ENCODE measurements at regions not wholly inside any gene's neighbourhood (a gene's known extent, or its start where the extent isn't known, plus 50 kb on each side); places are given as distances from the start of the nearest gene placed in this dataset.

- POLR2A ChIA-PET (ENCODE audit: unreplicated experiment) = no interaction called here
- intact Hi-C loops (cut with micrococcal nuclease) (no loop called here), in situ Hi-C loops (cut with MboI; ENCODE audit: low sequenced_read_pairs) (no loop called here)
These were observed 63.0 kb upstream of the ENPP6 start for GRCh38 chr4:184280591-184281071.

More at GRCh38 chr4:184280591-184281071, 63.0 kb upstream of the ENPP6 start:
- CTCF ChIA-PET = no interaction called here
- Histone ChIP-seq H3K27me3 (ENCODE audit: control insufficient read depth, insufficient read depth, low read length) (no peaks in the 10 kb centered on the region), H2BK20ac (ENCODE audit: low read depth, low read length) (no peak overlapping the region), H2AFZ (replicated peaks; ENCODE audit: low read length, poor library complexity) (no peak overlapping the region), H3K9me3 (ENCODE audit: control insufficient read depth, insufficient read depth, low read length) (no peaks in the 10 kb centered on the region; the same call in 1 of the 2 replicates), H2BK120ac (ENCODE audit: low read depth, low read length) (no peak overlapping the region), H3K23ac (ENCODE audit: low read depth, low read length) (no peak overlapping the region), H4K91ac (ENCODE audit: insufficient read depth, low read depth, low read length) (no peak overlapping the region), H3K56ac (ENCODE audit: extremely low read depth, insufficient read depth, low read length) (no peak overlapping the region), H3K36me3 (ENCODE audit: control insufficient read depth, insufficient read depth, low read length) (no peaks in the 10 kb centered on the region), H3K79me1 (ENCODE audit: low read depth in 1 of 2, low read length in 2 of 2) (no peaks in the 10 kb centered on the region), H4K5ac (ENCODE audit: low read depth, low read length) (no peak overlapping the region), H3K18ac (ENCODE audit: low read depth, low read length) (no peak overlapping the region), H3K4ac (ENCODE audit: low read depth, low read length) (no peak overlapping the region), H2AK5ac (ENCODE audit: low read depth, low read length) (no peak overlapping the region), H3K4me3 (ENCODE audit: insufficient read depth, low read depth, low read length) (no peak overlapping the region), H4K20me1 (ENCODE audit: insufficient read depth, low read length) (no peaks in the 10 kb centered on the region), H2AK9ac (replicated peaks; ENCODE audit: low read depth, low read length, poor library complexity) (no peak overlapping the region), H2BK5ac (ENCODE audit: low read depth, low read length, poor library complexity, severe bottlenecking) (no peak overlapping the region), H3K9ac (ENCODE audit: low read depth, low read length) (no peak overlapping the region), H3K27ac (ENCODE audit: insufficient read depth, low read length) (no peak overlapping the region), H3K4me1 (ENCODE audit: control insufficient read depth, insufficient read depth, low read length) (peaks cover 2% of the 10 kb centered on the region; the same call in 1 of the 2 replicates), H4K8ac (ENCODE audit: low read depth in 2 of 2, low read length in 2 of 2) (no peak overlapping the region), H2BK15ac (ENCODE audit: low read depth, low read length) (no peak overlapping the region), H3K4me2 (ENCODE audit: low read depth, low read length) (no peak overlapping the region), H3K14ac (replicated peaks; ENCODE audit: low read depth, low read length) (no peak overlapping the region), H3K9me1 (ENCODE audit: insufficient read depth, low read length) (no peaks in the 10 kb centered on the region)
- TF ChIP-seq RFX5 (IDR thresholded peaks at IDR 0.05; ENCODE audit: low read depth, low read length) (no peak), MXI1 (IDR thresholded peaks at IDR 0.05; ENCODE audit: borderline replicate concordance, low read depth, low read length) (no peak)
- ATAC-seq (ENCODE audit: low read depth) (no peak), DNase-seq (no peak)
- dilution Hi-C loops (cut with HindIII; ENCODE audit: low sequenced_read_pairs, unreplicated experiment) = no loop called here
- BruUV-seq (replicated peaks) = no TSS peak
- 80% methylated on average over 1 of the region's 2 CpGs; no CpG with 5 or more reads in 1 of the 2 experiments for WGBS, 2 experiments (ENCODE audit: extremely low coverage in 2 of 2, insufficient read length in 1 of 2)

All from IMR-90 (cell line).